CD4-positive, alpha-beta T cell treated with Interleukin-17A for 1 hour (primary cell): ENCODE measurements at regions not wholly inside any gene's neighbourhood (a gene's known extent, or its start where the extent isn't known, plus 50 kb on each side); places are given as distances from the start of the nearest gene placed in this dataset.
"Not testable (repeated sequence)": the region's sequence is repeated elsewhere in the genome, so short reads cannot be mapped to it uniquely, and the experiment has no call there.

Experiments used
- DNase-seq: peaks from one replicate; pipeline ENCODE4 v3.0.0-alpha.2; 2020

DNA sequence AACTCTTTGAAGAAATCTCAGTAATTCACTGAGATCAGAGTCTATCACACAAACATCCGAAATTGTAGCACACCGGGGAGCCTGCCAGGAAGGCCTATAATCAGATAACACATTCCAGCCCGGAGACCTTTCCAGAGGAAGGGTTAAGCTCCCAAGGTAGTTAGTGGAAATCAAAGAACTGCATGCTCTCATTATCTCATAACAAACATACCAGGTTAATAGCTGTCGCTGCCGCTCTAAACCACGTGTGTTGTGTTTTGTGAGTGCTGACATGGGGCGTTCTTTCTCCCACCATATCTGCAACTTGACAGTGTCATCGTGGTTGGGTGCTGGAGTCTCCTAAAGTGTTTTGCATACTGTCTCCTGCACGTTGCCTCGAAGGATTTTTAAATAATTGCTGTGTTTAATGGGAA is 120.7 kb upstream of the CARD11 start:
- DNase-seq = no peak

DNA sequence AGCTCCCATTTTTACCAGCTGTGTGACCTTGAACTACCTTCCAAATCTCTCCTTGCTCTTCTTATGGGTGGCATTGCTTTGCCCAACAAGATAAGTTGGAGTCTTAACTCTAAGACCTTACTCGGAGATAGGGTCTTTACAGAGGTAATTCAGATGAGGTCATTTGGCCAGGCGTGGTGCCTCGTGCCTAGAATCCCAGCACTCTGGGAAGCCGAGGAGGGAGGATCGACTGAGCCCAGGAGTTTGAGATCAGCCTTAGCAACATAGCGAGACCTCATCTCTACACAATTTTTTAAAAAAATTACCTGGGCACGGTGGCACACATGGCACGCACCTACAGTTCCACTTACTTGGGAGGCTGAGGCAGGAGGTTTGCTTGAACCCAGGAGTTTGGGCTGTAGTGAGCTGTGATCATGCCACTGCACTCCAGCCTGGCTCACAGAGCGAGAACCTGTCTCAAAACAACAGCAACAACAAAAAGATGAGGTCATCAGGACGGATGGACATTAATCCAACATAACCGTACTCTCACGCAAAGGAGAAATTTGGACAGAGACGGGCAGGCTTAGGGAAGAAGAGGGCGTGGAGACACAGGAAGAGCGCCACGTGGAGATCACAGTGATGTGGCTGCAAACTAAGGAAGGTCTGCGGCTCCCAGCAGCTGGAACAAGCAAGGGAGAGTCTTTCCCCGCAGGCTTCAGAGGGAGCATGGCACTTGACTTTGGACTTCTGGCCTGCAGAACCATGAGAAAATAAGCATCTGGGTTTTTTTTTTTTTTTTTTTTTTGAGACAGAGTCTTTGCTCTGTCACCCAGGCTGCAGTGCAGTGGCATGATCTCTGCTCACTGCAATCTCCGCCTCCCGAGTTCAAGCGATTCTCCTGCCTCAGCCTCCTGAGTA is 122.3 kb upstream of the CARD11 start:
- DNase-seq = no peak

DNA sequence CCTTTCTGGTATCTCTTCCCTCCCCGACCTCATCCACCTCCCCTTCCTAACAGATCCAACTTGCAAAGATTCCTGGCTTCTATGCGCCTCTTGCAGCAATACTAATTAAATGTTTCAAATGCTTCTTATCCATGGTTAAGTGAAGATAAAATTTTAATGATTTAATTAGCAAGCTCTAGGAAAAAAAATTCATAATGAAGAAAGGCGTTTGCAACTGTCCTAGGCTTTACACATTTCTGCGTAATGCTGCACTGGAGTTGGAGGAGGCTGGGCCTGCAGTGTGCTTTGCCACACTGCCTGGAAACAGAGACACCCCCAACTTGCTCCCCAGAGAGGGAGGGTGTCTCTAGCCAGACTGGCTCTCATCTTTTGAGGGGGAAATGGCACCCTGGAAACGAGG is 123.9 kb upstream of the CARD11 start:
- DNase-seq = no peak

DNA sequence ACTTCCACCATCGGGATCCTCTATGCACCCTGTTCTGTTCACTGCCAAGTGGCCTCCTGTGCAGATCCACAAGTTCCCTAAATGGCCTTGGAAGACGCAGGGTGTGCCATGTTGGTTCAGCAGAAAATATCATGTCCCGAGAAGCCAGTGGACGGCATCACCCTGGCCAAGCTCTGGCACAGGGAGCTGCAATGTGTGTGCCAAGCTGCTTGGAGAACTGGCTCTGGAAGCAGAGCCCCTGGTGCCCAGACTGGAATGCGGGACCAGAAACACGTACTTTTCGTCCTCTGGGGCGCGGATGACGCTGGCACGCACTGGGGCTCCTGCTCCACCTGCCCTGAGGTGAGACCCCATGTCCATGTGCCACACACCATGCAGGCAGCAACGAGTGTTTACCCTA is 124.7 kb upstream of the CARD11 start:
- DNase-seq = no peak

DNA sequence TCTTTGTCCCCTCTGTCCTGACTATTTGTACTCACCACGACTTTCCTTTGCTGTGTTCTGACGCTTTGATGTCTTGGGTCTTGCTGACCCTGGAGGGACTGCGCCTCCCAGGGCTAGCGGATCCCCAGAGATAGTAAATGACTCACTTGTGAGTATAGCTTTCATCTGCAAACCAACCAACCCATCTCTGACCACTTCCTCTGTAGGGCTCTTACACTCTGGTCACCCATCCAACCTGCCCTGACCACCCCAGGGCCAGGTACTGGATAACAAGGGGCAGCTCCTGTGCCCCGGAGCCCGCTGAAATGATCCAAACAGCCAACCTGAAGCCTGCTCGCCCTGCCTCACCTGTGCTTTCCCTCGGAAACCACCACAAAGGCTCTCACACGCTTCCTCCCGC is 125.2 kb upstream of the CARD11 start:
- DNase-seq = no peak

DNA sequence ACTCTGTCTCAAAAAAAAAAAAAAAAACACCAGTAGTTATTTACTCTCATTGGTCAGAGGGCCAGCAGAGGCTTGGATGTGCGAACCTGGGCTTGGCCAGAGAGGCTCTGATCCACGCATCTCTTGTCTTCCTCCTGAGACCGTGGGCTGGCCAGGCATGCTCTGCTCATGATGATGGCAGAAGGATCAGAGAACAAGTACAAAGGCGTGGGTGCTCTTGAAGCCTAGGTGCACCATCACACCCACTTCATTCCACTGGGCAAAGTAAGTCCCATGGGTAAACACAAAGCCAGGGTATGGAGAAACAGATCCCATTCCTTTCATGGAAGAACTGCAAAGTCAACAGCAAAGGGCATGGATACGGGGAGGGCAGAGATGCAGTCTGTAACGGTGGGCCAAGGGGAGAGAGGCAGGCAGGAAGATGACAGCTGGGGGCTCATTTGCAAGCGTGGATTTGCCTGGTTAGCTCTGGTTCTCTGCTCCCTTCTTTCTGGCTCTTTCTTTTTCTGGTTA is 128.2 kb upstream of the SDK1 start:
- DNase-seq = no peak

DNA sequence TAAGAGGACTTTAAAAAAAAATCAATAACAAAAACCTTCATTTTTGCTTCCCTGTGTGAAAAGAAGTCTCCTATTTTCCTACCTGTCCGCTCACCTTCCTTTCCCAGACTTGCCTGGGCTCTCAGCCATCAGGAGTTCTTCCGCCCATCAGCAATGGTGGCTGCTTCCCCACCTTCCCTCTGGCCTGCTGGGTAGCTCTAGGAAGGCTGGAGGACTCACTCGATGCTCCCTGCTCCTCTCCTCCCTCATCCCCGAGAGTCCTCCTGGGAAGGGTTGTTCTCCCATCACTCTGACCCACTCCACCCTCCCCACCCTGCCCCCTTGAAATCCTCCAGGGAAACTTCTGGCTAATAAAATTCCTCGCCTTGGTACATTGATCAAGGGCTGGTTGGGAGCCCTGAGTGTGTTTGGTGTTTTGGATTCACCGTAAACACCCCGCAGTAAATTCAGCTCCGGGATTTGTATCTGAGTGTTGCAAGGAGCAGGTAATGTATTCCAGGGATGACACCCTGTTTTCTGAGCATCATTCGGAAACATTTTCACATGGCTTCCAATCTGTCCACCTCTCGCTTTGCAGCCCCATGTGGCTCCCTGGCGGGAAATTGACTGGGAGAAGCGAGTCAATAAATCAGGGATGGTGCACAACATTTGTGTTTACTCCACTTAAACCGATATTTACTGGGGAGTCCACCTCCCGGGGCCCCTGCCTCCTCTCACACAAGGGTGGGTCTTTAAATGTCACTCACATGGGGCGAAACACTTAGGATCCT is 126.4 kb upstream of the SDK1 start:
- no peak for DNase-seq

DNA sequence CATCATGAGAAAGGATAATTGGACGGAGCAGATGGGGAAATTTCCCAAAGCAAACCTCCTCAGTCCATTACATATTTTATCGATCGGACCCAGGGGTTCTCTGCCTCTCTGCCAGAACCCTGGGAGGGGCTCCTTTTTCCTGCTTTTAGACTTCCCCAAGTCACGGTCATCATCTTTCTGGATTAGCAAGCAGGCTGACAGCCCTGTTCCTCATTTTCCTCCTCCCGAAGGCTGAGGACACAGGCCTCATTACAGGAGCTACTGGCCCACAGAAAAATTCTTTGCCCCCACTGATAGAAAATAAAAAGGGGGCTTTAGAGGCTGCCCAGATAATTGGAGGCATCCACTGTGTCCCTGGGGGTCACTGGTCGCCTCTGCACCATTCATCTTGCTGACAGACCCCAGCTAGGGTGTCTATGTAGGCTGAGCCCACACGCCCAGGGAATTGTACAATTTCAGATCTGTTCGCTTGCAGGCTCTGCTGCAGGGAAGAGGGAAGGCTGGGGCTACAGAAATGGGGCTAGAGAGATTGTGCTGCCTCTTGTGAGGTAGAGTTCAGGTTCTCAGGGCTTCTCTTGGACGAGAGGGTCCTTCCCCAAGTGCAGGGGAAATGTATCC is 125.7 kb upstream of the SDK1 start:
- no peak for DNase-seq

DNA sequence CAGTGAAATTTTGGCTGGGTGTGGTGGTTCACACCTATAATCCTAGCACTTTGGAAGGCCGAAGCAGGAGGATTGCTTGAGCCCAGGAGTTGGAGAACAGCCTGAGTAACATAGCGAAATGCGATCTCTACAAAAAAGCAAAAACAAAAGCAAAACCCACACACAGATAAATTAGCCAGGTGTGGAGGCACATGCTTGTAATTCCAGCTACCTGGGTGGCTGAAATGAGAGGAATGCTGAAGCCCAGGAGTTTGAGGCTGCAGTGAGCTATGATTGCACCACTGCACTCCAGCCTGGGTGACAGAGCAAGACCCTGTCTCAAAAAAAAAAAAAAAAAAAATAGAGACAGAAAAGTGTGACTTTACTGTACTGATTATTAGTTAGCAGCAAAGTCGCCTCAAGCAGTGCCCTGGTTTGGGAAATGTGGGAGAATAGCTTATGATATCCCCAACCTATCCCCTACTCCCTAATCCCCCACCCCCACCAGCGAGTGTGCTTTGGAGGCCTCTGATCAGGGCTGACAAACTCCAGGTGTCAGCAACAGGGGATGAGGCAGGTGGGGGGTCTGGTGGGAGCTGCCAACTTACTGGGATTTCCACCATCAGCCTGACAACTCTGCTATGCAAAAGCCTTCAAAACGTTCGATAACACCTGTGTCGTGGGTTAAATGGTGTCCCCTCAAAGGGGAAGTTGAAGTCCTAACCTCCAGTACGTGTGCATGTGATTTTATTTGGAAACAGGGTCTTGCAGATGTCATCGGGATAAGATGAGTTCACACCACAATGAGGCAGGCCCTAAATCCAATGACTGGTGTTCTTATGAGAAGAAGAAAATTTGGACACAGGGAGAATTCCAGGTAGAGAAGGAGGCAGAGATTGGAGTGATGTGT is 124.7 kb upstream of the SDK1 start:
- no peak for DNase-seq

DNA sequence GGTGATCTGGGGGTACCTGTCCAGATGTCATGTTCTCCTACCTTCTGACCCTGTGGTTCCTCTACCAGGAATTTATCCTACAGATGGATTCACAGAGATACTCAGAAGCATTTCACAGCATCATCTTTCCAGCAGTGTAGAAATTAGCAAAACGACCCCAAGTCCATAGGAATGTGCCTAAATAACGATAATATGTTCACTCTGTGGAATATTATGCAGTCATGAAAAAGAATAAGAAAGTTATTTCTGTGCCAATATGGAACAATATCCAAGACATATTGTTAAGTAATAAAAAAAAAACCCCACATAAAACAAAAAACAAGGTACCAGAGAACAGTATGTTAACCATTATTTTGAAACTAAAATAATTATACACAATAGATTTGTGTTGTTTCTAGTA is 123.8 kb upstream of the SDK1 start:
- DNase-seq = no peak

DNA sequence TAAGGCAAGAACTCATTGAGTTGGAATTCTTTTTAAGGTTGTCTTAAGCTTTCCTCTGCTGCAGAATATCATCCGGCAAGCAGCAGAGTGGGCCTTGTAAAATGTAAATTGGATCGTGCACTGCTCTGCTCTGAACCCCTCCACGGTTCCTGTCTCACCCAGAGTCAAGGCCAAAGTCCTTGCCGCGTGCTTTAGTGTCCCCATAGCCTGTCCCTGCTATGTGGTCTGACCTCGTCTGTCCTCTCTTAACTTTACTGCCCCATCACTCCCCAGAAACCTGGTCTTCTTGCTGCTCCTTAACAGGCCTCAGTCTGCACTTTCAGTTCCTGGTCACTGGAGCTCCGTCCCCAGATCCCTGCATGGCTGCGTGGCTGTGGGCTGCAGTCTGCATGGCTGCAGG is 121.6 kb upstream of the SDK1 start:
- no peak for DNase-seq

DNA sequence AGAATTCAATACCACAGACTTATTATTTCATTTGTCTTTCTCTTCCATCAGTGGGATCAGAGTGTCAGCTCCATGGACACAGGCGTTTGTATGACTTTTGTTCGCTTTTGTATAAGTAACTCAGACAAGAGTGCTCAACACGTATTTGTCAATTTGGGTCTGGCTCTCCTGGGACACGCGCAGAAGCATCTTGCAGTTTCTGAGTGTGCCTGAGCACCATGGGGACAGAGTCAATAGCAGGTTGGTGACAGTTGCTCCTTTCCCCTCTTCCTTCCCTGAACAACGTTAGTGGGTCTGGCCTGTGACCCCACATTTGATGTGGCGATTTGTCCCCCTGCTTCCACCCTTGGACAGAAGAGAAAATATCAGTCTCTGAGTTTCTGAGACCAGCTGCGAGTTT is 120.4 kb upstream of the SDK1 start:
- no peak for DNase-seq

DNA sequence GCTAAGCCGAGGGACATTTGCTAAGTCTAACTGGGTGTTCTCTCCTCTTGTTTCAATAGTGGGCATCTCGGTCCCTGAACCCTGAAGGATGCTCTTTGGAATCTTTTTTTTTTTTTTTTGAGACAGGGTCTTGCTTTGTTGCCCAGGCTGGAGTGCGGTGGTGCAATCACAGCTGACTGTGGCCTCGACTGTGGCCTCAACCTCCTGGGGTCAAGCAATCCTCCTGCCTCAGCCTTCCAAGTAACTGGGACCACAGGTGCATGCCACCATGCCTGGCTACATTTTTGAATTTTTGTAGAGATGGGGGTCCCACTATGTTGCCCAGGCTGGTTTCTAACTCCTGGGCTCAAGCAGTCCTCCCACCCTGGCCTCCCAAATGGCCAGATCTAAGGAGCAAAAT is 119.0 kb upstream of the SDK1 start:
- not testable (repeated sequence) for DNase-seq

DNA sequence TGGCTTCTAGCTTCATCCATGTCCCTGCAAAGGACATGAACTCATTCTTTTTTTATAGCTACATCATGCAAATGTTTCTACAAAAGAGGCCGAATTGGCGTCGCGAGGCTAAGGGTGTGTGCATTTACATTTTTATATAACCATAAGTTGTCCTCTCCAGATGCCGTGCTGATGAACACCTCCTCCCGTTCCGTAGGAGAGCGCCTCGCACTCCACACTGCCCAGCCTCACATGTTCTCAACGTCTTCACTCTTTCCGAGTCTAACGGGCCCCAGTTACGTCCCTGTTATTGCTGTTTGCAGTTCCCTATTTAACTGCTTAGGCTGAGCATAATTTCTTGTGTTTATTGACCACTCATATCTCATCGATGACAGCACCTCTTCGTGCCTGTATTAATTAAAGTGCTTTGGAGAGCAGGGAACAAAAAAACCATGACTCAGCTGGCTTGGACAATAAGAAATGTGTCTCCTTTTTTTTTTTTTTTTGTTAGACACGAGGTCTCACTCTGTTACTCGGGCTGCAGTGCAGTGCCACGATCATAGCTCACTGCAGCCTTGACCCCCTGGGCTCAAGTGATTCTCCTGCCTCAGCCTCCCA is 113.5 kb upstream of the SDK1 start:
- DNase-seq = no peak

DNA sequence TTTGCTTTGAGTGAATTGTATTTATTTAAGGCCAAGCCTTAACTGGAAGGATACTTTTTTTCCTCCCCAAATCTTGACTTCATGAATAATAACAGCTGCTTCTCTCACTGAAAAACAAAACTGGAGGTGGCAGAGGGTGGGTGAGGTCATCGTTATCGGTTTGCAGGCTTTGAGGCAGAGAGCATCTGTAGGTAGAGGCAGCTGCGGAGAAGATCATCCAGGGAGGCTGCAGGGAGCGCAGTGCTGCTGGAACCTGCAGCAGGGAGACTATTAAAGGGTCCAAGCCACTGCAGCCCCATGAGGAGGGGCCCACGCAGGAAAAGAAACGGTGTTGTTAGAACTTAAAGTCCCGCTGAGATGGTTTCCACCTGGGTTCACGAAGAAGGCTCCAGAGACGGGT is 112.1 kb upstream of the SDK1 start:
- no peak for DNase-seq

DNA sequence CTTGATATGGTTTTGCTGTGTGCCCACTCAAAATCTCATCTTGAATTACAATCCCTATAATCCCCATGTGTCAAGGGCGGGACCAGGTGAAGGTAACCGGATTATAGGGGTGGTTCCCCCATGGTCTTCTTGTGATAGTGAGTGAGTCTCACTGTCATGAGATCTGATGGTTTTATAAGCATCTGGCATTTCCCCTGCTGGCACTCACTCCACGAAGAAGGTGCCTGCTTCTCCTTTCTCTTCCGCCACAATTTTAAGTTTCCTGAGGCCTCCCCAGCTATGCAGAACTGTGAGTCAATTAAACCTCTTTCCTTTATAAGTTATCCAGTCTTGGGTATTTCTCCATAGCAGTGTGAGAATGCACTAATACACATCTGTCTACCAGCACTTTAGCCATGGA is 109.5 kb upstream of the SDK1 start:
- no peak for DNase-seq

DNA sequence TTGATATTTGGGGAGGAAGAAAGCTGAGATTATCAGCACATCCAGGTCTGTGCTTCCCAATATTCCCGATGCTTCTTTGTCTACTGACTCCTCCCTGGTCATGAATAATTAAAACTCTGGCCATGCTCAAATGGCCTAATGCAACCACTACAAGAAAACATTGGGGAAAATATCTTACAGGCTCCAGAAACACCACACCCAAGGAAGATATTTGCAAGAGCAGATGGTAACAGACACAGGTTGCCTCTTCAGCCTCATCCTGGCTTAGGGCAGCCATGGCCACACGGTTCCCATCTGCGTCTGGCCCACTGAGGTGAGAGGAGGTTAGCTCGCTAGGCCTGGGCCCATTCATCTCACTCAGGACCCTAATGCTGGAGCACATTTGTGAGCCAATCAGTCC is 108.4 kb upstream of the SDK1 start:
- no peak for DNase-seq

DNA sequence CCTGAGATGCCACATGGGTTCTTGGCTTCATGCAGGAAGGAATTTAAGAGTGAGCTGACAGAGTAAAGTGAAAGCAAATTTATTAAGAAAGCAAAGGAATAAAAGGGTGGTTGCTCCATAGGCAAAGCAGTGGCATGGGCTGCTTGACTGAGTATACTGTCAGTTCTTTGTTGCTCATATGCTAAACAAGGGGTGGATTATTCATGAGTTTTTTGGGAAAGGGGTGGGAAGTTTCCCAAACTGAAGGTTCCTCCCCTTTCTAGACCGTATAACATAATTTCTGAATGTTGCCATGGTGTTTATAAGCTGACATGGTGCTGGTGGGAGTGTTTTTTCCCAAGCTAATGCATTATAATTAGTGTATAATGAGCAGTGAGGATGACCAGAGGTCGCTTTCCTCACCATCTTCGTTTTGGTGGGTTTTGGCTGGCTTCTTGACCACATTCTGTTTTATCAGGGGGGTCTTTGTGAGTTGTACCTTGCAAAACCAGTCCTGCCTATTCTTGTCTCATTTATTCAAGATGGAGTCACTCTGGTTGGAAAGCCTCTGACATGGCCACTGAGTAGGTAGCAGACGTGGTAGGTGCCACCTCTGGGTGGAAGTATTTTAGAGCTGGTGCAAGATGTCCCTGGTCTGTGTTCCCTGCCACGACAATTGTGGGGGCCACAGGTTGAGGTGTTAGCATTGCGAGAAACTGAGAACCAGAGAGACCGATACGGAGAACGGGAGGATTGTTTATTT is 107.5 kb upstream of the SDK1 start:
- no peak for DNase-seq

DNA sequence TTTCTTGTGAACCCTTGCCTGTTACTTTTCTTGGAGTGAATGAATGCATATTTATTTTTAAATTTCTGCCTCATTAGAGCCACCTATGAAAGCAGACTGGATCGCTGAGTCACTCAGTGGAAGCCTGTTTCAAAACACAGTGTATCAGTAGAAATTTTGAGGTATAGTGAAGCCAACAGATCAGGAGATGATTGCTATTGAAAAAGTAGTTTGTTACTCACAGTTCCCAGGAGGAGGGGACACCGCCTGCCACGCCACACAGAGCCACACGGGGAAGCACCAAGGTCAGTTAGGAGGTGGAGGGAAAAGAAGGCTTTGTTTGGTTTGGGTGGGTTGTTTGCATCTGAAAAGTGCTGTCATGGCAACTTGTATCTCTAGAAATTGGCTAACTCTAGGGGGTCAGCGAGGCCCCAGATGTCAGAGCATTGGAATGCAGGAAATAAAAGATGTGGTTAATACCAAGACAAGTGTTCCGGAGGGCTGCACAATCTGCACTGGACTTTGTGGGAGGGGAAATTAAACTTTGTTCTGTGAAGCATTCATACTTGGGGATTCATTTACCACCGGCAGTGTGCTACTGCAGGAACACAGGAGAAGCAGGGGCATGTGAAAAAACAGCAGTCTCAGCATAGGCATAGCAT is 106.4 kb upstream of the SDK1 start:
- no peak for DNase-seq

DNA sequence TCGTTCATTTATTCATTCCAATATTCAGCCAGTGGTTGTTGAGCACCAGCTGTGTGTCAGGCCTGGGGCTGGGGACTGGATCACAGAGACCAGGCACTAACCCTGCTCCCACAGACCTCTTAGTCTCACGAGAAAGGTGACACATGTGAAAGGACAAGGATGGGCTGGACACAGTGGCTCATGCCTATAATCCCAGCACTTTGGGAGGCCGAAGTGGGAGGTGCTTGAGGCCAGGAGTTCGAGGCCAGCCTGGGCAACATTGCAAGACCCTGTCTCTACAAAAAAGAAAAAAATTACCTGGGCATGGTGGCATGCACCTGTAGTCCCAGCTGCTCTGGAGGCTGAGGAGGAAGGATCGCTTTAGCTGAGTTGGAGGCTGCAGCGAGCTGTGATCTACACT is 105.9 kb upstream of the SDK1 start:
- DNase-seq = no peak
